HepG2 (cell line): ENCODE measurements at regions not wholly inside any gene's neighbourhood (a gene's known extent, or its start where the extent isn't known, plus 50 kb on each side); places are given as distances from the start of the nearest gene placed in this dataset.

Experiments
- ATAC-seq: fragments of 200-7000 bp; cut with Tn5 transposase; 3 replicates; pipeline ENCODE4 v1.9.1; 2020; ENCODE audit warnings: mild to moderate bottlenecking, moderate library complexity
- BruUV-seq: library from RNA; stranded (reverse); fragments of 400-500 nt; replicated peaks from 2 replicates; lab custom pipeline; 2021; lab: Mats Ljungman, UMichigan
- CTCF ChIA-PET: fragments of 300-600 bp; formaldehyde crosslinking; extraction: SDS; loops from one replicate; lab custom pipeline; 2021; ENCODE audit warnings: low total read pairs, inconsistent platforms, low intra/inter-chr PET ratio; lab: Yijun Ruan, JAX
- POLR2A ChIA-PET: fragments of 350-600 bp; sonication (Branson Sonifier 250); formaldehyde crosslinking; loops from one replicate; lab custom pipeline; 2020; ENCODE audit warnings: antibody characterized with exemption, inconsistent platforms; lab: Yijun Ruan, JAX
- DNase-seq: peaks from one replicate; pipeline ENCODE4 v3.0.0-alpha.2; 2015; ENCODE audit warnings: low spot score
- FAIRE-seq: peaks from 3 replicates; lab custom pipeline; 2011; peaks lifted over from hg19 to GRCh38; lab: Jason Lieb, UNC
- H2AFZ ChIP-seq: one replicate; pipeline ENCODE4 v1.6.1; 2011; ENCODE audit warnings: low read length, inconsistent platforms
- H3K27ac ChIP-seq: fragments of 300-600 bp; 3 replicates; pipeline ENCODE4 v1.8.0; 2011; ENCODE audit warnings: mixed run types, mild to moderate bottlenecking, mixed read lengths, low read length, inconsistent platforms; ENCODE audit not compliant: insufficient read depth; ENCODE audit errors: extremely low read length
- H3K27me3 ChIP-seq, 2 experiments: fragments of 200-600 bp in 1 of 2; 2 replicates in 1 of 2; 3 replicates in 1 of 2; pipeline versions ENCODE4 v1.6.0 to v1.8.0; 2011; ENCODE audit warnings: low read length in 2 of 2, mild to moderate bottlenecking in 2 of 2, moderate library complexity in 2 of 2, inconsistent platforms in 1 of 2; ENCODE audit not compliant: insufficient read depth in 2 of 2, control insufficient read depth in 1 of 2
- H3K36me3 ChIP-seq, 2 experiments: fragments of 200-600 bp in 1 of 2; replicated peaks in 1 of 2; 2 replicates in 1 of 2; 3 replicates in 1 of 2; pipeline versions ENCODE4 v1.5.1 to v1.8.0; 2011; ENCODE audit warnings: low read length in 2 of 2, inconsistent platforms in 1 of 2; ENCODE audit not compliant: insufficient read depth in 2 of 2, control insufficient read depth in 1 of 2
- H3K4me1 ChIP-seq: 2 replicates; pipeline ENCODE4 v1.5.1; 2012; ENCODE audit warnings: low read length, inconsistent platforms; ENCODE audit not compliant: insufficient read depth
- H3K4me2 ChIP-seq: 2 replicates; pipeline ENCODE4 v1.6.0; 2011; ENCODE audit warnings: low read depth, low read length, inconsistent platforms
- H3K4me3 ChIP-seq, 3 experiments: fragments of 200-600 bp in 1 of 3; sonication (generic), shearing (Covaris generic) in 1 of 3; replicated peaks in 1 of 3; 2 replicates each; pipeline ENCODE4 v1.5.1; 2011 to 2016; ENCODE audit warnings: low read length in 3 of 3, inconsistent platforms in 2 of 3, low read depth in 2 of 3, mild to moderate bottlenecking in 2 of 3, control low read depth in 1 of 3, mixed read lengths in 1 of 3; ENCODE audit not compliant: insufficient read depth in 1 of 3
- H3K79me2 ChIP-seq: one replicate; pipeline ENCODE4 v1.6.1; 2011; ENCODE audit warnings: low read length, inconsistent platforms; ENCODE audit not compliant: insufficient read depth
- H3K9ac ChIP-seq: 2 replicates; pipeline ENCODE4 v1.6.0; 2011; ENCODE audit warnings: mild to moderate bottlenecking, low read depth, low read length, inconsistent platforms; ENCODE audit not compliant: insufficient read depth
- H3K9me3 ChIP-seq: 2 replicates; pipeline ENCODE4 v1.5.1; 2012; ENCODE audit warnings: mild to moderate bottlenecking, low read length
- H4K20me1 ChIP-seq: 2 replicates; pipeline ENCODE4 v1.6.0; 2011; ENCODE audit warnings: inconsistent platforms, mild to moderate bottlenecking, low read length, moderate library complexity; ENCODE audit not compliant: insufficient read depth
- BRF2 ChIP-seq: sonication (generic); formaldehyde crosslinking; IDR thresholded peaks from 2 replicates; pipeline ENCODE4 v1.8.1; 2022; ENCODE audit warnings: mild to moderate bottlenecking, missing genetic modification reagents
- E2F5 ChIP-seq: sonication (generic); formaldehyde crosslinking; conservative IDR thresholded peaks from 2 replicates; pipeline ENCODE4 v1.4.0; 2020; ENCODE audit warnings: missing genetic modification reagents
- ELF3 ChIP-seq: IDR thresholded peaks from 2 replicates; pipeline ENCODE4 v1.6.1; 2016; ENCODE audit warnings: missing genetic modification reagents, missing compliant biosample characterization
- GABPA ChIP-seq, 2 experiments: IDR thresholded peaks; 2 replicates each; pipeline ENCODE4 v1.6.1; 2011 to 2016; ENCODE audit warnings: low read depth in 2 of 2, low read length in 1 of 2, missing biosample characterization in 1 of 2, missing genetic modification characterization in 1 of 2
- HNRNPLL ChIP-seq: fragments of 200-400 bp; formaldehyde crosslinking; IDR thresholded peaks from 2 replicates; pipeline ENCODE4 v1.6.1; 2017; ENCODE audit warnings: mild to moderate bottlenecking, low read depth, low read length; ENCODE audit not compliant: poor library complexity, severe bottlenecking
- NONO ChIP-seq, 2 experiments: fragments of 450-650 bp in 1 of 2; sonication (generic) in 1 of 2; formaldehyde crosslinking in 1 of 2; IDR thresholded peaks in 1 of 2; conservative IDR thresholded peaks in 1 of 2; 2 replicates each; pipeline versions ENCODE4 v1.6.1 to v1.8.0; 2017 to 2022; ENCODE audit warnings: mild to moderate bottlenecking in 1 of 2, missing genetic modification reagents in 1 of 2, moderate library complexity in 1 of 2
- RFXANK ChIP-seq: IDR thresholded peaks from 2 replicates; pipeline ENCODE4 v1.6.1; 2016
- SP140L ChIP-seq: sonication (generic); formaldehyde crosslinking; IDR thresholded peaks from 2 replicates; pipeline ENCODE4 v1.4.0; 2020; ENCODE audit warnings: missing genetic modification reagents, borderline replicate concordance
- ZBTB20 ChIP-seq: sonication (generic); formaldehyde crosslinking; IDR thresholded peaks from 2 replicates; pipeline ENCODE4 v1.8.1; 2023; ENCODE audit warnings: missing genetic modification reagents, low read depth, mild to moderate bottlenecking, borderline replicate concordance
- ZFP36 ChIP-seq: fragments of 150-350 bp; IDR thresholded peaks from 2 replicates; pipeline ENCODE4 v1.6.1; 2018; ENCODE audit warnings: borderline replicate concordance, low read length, low read depth; ENCODE audit not compliant: partially characterized antibody
- ZFYVE20 ChIP-seq: sonication (generic); formaldehyde crosslinking; IDR thresholded peaks from 2 replicates; pipeline ENCODE4 v1.8.0; 2023; ENCODE audit warnings: low read depth, mild to moderate bottlenecking, moderate library complexity, missing genetic modification reagents, borderline replicate concordance
- ZNF20 ChIP-seq: sonication (generic); formaldehyde crosslinking; IDR thresholded peaks from 2 replicates; pipeline ENCODE4 v1.4.0; 2020; ENCODE audit warnings: mild to moderate bottlenecking, moderate library complexity, missing genetic modification reagents
- WGBS: methylation state at CpG from one replicate; pipeline ENCODE4 v1.1.6; 2017; ENCODE audit warnings: low lambda C conversion rate; 5-methylcytosine and 5-hydroxymethylcytosine counted together
- in situ Hi-C: cut with HindIII; loops from 2 replicates; pipeline ENCODE4 v1.10.0; 2017; ENCODE audit warnings: low pct_unique_long_range_greater_than_20kb; ENCODE audit not compliant: extremely low pct_ligation_motif_present
- intact Hi-C: fragments of 100-400 bp; cut with micrococcal nuclease; formaldehyde crosslinking; loops from one replicate; pipeline ENCODE4 v1.10.0; 2022; ENCODE audit not compliant: unreplicated experiment
- TF ChIP-seq, protein P1 (sequence below): sonication (generic); formaldehyde crosslinking; IDR thresholded peaks from 2 replicates; pipeline ENCODE4 v1.4.0; 2020; ENCODE audit warnings: missing genetic modification reagents, mild to moderate bottlenecking, borderline replicate concordance
- TF ChIP-seq, protein P2 (sequence below): sonication (generic); formaldehyde crosslinking; IDR thresholded peaks from 2 replicates; pipeline ENCODE4 v1.4.0; 2020; ENCODE audit warnings: missing genetic modification reagents

- no peak for DNase-seq
- H3K4me3 ChIP-seq, result no peak overlapping the region
- H3K36me3 ChIP-seq, result no peaks in the 10 kb centered on the region
- H3K4me2 ChIP-seq, result no peak overlapping the region
- in situ Hi-C loops (no loop called here), intact Hi-C loops (no loop called here)
- H3K4me1 ChIP-seq, result no peaks in the 10 kb centered on the region
- no TSS peak for BruUV-seq
- H3K27ac ChIP-seq, result no peak overlapping the region
- H3K27me3 ChIP-seq, result no peaks in the 10 kb centered on the region
- no peak overlapping the region for H2AFZ ChIP-seq
- ChIA-PET CTCF (no interaction called here), POLR2A (no interaction called here)
- no peak overlapping the region for H3K9ac ChIP-seq
- no peaks in the 10 kb centered on the region for H3K9me3 ChIP-seq
- ATAC-seq, result no peak
- WGBS, result 48% methylated on average over 4 of the region's 4 CpGs
- no peaks in the 10 kb centered on the region for H3K79me2 ChIP-seq
- no peaks in the 10 kb centered on the region; the same call in 1 of the 2 replicates for H4K20me1 ChIP-seq
- no peak for FAIRE-seq
- no peak for TF ChIP-seq E2F5 (CRISPR knock-in tag)
- no peak for TF ChIP-seq GABPA (IDR thresholded peaks at IDR 0.05; ENCODE audit: low read depth, low read length)
- TF ChIP-seq GABPA (CRISPR knock-in tag; IDR thresholded peaks at IDR 0.05; ENCODE audit: low read depth), result no peak
- no peak for TF ChIP-seq ZBTB20 (CRISPR knock-in tag)
- no peak for TF ChIP-seq ZFYVE20 (CRISPR knock-in tag)
- no peak for TF ChIP-seq ZNF20 (CRISPR knock-in tag)
- TF ChIP-seq, protein P1, sequence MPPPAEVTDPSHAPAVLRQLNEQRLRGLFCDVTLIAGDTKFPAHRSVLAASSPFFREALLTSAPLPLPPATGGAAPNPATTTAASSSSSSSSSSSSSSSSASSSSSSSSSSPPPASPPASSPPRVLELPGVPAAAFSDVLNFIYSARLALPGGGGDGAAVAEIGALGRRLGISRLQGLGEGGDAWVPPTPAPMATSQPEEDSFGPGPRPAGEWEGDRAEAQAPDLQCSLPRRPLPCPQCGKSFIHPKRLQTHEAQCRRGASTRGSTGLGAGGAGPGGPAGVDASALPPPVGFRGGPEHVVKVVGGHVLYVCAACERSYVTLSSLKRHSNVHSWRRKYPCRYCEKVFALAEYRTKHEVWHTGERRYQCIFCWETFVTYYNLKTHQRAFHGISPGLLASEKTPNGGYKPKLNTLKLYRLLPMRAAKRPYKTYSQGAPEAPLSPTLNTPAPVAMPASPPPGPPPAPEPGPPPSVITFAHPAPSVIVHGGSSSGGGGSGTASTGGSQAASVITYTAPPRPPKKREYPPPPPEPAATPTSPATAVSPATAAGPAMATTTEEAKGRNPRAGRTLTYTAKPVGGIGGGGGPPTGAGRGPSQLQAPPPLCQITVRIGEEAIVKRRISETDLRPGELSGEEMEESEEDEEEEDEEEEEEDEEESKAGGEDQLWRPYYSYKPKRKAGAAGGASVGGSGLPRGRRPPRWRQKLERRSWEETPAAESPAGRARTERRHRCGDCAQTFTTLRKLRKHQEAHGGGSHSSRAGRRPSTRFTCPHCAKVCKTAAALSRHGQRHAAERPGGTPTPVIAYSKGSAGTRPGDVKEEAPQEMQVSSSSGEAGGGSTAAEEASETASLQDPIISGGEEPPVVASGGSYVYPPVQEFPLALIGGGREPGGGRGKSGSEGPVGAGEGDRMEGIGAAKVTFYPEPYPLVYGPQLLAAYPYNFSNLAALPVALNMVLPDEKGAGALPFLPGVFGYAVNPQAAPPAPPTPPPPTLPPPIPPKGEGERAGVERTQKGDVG, result no peak
- no peak for TF ChIP-seq ELF3
- no peak for TF ChIP-seq NONO (IDR thresholded peaks at IDR 0.05)
- TF ChIP-seq NONO (CRISPR knock-in tag; conservative IDR thresholded peaks at IDR 0.05), result no peak
- TF ChIP-seq, protein P2, sequence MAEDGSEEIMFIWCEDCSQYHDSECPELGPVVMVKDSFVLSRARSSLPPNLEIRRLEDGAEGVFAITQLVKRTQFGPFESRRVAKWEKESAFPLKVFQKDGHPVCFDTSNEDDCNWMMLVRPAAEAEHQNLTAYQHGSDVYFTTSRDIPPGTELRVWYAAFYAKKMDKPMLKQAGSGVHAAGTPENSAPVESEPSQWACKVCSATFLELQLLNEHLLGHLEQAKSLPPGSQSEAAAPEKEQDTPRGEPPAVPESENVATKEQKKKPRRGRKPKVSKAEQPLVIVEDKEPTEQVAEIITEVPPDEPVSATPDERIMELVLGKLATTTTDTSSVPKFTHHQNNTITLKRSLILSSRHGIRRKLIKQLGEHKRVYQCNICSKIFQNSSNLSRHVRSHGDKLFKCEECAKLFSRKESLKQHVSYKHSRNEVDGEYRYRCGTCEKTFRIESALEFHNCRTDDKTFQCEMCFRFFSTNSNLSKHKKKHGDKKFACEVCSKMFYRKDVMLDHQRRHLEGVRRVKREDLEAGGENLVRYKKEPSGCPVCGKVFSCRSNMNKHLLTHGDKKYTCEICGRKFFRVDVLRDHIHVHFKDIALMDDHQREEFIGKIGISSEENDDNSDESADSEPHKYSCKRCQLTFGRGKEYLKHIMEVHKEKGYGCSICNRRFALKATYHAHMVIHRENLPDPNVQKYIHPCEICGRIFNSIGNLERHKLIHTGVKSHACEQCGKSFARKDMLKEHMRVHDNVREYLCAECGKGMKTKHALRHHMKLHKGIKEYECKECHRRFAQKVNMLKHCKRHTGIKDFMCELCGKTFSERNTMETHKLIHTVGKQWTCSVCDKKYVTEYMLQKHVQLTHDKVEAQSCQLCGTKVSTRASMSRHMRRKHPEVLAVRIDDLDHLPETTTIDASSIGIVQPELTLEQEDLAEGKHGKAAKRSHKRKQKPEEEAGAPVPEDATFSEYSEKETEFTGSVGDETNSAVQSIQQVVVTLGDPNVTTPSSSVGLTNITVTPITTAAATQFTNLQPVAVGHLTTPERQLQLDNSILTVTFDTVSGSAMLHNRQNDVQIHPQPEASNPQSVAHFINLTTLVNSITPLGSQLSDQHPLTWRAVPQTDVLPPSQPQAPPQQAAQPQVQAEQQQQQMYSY, result no peak
- no peak for TF ChIP-seq ZFP36
- no peak for TF ChIP-seq HNRNPLL
- no peak for TF ChIP-seq SP140L (CRISPR knock-in tag)
- TF ChIP-seq BRF2 (CRISPR knock-in tag), result no peak
- TF ChIP-seq RFXANK (CRISPR knock-in tag), result no peak
Measured at GRCh38 chr1:208536212-208536611, 292.0 kb upstream of the PLXNA2 start.
